BJ (cell line): ENCODE measurements at regions not wholly inside any gene's neighbourhood (a gene's known extent, or its start where the extent isn't known, plus 50 kb on each side); places are given as distances from the start of the nearest gene placed in this dataset.

Experiments
- CTCF ChIA-PET: fragments of 350-600 bp; formaldehyde crosslinking; extraction: SDS; loops from one replicate; lab custom pipeline; 2021; ENCODE audit warnings: antibody characterized with exemption, inconsistent platforms; lab: Yijun Ruan, JAX
- POLR2A ChIA-PET: fragments of 300-600 bp; sonication (Branson Sonifier 250); formaldehyde crosslinking; extraction: SDS; loops from one replicate; lab custom pipeline; 2021; ENCODE audit warnings: antibody characterized with exemption; lab: Charles Lee
- DNase-seq: peaks from one replicate; pipeline ENCODE4 v3.0.0-alpha.2; 2011; ENCODE audit warnings: low read depth
- H3K27me3 ChIP-seq: 2 replicates; pipeline ENCODE4 v1.6.0; 2011; ENCODE audit warnings: low read length; ENCODE audit not compliant: control insufficient read depth, insufficient read depth
- H3K36me3 ChIP-seq: 2 replicates; pipeline ENCODE4 v1.5.1; 2011; ENCODE audit warnings: low read length; ENCODE audit not compliant: control insufficient read depth, insufficient read depth
- H3K4me3 ChIP-seq: 2 replicates; pipeline ENCODE4 v1.5.1; 2011; ENCODE audit warnings: low read depth, mild to moderate bottlenecking, control low read depth, low read length
- TF ChIP-seq, protein P1 (sequence below): IDR thresholded peaks from 2 replicates; pipeline ENCODE4 v1.5.1; 2011; ENCODE audit warnings: low read depth, mild to moderate bottlenecking, control low read depth, inconsistent platforms, low read length, moderate library complexity; ENCODE audit not compliant: insufficient read depth

- no peak overlapping the region for H3K4me3 ChIP-seq
- no peaks in the 10 kb centered on the region for H3K36me3 ChIP-seq
- H3K27me3 ChIP-seq = no peaks in the 10 kb centered on the region
- ChIA-PET POLR2A (no interaction called here), CTCF (no interaction called here)
- TF ChIP-seq, protein P1, sequence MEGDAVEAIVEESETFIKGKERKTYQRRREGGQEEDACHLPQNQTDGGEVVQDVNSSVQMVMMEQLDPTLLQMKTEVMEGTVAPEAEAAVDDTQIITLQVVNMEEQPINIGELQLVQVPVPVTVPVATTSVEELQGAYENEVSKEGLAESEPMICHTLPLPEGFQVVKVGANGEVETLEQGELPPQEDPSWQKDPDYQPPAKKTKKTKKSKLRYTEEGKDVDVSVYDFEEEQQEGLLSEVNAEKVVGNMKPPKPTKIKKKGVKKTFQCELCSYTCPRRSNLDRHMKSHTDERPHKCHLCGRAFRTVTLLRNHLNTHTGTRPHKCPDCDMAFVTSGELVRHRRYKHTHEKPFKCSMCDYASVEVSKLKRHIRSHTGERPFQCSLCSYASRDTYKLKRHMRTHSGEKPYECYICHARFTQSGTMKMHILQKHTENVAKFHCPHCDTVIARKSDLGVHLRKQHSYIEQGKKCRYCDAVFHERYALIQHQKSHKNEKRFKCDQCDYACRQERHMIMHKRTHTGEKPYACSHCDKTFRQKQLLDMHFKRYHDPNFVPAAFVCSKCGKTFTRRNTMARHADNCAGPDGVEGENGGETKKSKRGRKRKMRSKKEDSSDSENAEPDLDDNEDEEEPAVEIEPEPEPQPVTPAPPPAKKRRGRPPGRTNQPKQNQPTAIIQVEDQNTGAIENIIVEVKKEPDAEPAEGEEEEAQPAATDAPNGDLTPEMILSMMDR = no peak
- no peak for DNase-seq
Observed at GRCh38 chr1:199081739-199082138, 442.9 kb downstream of the PTPRC start.

- no peaks in the 10 kb centered on the region for H3K27me3 ChIP-seq
- ChIA-PET POLR2A (no interaction called here), CTCF (no interaction called here)
- DNase-seq = no peak
- H3K36me3 ChIP-seq = no peaks in the 10 kb centered on the region
- TF ChIP-seq, protein P1 = no peak
- H3K4me3 ChIP-seq = no peak overlapping the region
Observed at GRCh38 chr1:199082778-199083389, 444.0 kb downstream of the PTPRC start.

DNA sequence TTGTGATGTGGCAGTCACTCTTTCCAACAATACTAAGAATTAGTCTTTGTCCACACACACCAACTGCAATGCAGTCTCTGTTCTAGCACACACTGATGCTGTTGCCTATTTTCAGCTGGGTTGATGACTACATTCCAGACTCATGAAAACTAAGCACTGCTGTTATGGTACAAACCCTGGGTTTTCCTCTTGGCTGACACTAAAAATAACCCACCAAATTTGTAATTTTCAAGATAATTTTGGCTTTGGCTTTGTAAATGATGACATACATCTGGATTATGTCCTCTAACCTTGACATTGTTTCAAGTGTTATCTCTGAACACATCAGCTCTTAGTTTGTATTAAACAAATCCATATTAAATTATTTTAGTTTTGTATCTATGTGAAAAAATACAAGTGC, 444.8 kb downstream of the PTPRC start:
- Histone ChIP-seq H3K27me3 (no peaks in the 10 kb centered on the region), H3K4me3 (no peak overlapping the region), H3K36me3 (no peaks in the 10 kb centered on the region)
- TF ChIP-seq, protein P1 = no peak
- ChIA-PET CTCF (interaction anchor here (2.1 kb wide), 1 partner anchor 8 kb away, joined by 11 read pairs; no protein-coding TSS in a partner anchor), POLR2A (interaction anchor here (0.5 kb wide), 1 partner anchor 1586 kb away, joined by 3 read pairs; the partner anchor contains the start of gene DDX59)
- no peak for DNase-seq

- ChIA-PET CTCF (interaction anchor here (1.1 to 2.1 kb wide), 2 partner anchors 9 kb away, joined by 5 to 11 read pairs; no protein-coding TSS in a partner anchor), POLR2A (interaction anchor here (0.5 kb wide), 1 partner anchor 1586 kb away, joined by 3 read pairs; the partner anchor contains the start of gene DDX59)
- TF ChIP-seq, protein P1 = no peak
- DNase-seq = no peak
- H3K4me3 ChIP-seq = no peak overlapping the region
- no peaks in the 10 kb centered on the region for H3K36me3 ChIP-seq
- H3K27me3 ChIP-seq = no peaks in the 10 kb centered on the region
Observed at GRCh38 chr1:199084293-199084692, 445.5 kb downstream of the PTPRC start.

- H3K27me3 ChIP-seq = no peaks in the 10 kb centered on the region
- H3K36me3 ChIP-seq = no peaks in the 10 kb centered on the region
- ChIA-PET POLR2A (no interaction called here), CTCF (interaction anchor here (0.8 kb wide), 1 partner anchor 27 kb away, joined by 3 read pairs; no protein-coding TSS in a partner anchor)
- DNase-seq = no peak
- no peak overlapping the region for H3K4me3 ChIP-seq
- TF ChIP-seq, protein P1 = no peak
Observed at GRCh38 chr1:199085903-199086302, 447.1 kb downstream of the PTPRC start.
